GM12874 (cell line): ENCODE measurements at regions not wholly inside any gene's neighbourhood (a gene's known extent, or its start where the extent isn't known, plus 50 kb on each side); places are given as distances from the start of the nearest gene placed in this dataset.

Source experiments
- TF ChIP-seq, protein P1 (sequence below): IDR thresholded peaks from 2 replicates; pipeline ENCODE4 v1.5.1; 2011; ENCODE audit warnings: low read depth, mild to moderate bottlenecking, control low read depth, low read length, moderate library complexity; ENCODE audit not compliant: insufficient read depth

DNA sequence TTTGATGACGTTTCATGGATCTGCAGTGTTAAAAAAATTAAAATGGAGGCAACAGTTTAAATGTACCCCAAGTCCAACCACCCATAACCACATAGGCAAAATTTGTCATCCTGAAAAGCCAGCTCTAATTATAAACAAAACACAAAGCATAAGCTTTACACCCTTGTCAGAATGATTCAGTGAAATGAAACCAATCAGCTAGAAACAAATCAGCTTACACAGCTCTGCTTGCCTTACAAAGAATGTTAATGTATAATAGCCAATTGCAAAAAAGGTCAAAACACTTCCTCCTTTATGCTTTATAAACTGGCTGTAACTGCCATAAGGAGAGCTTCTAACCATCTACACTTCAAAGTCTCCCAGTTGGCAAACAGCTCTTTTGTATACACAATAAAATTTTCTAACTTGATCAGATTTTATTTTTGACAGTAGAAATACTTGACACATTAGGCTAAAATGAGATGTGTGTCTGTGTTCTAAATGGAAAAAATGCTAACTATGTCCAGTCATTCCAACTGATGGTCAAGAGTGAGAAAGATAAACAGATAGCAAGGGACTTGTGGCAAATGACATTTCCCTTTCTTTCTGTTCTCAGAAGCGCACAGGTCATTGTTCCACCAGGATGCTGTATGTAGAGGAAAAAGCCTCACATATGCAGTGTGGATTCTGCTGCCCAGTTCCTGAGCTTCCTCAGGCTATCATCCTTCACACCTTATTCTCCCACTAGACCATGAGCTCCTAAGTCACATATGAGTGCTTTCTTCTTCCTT lies 344.3 kb upstream of the ID4 start:
- TF ChIP-seq, protein P1, sequence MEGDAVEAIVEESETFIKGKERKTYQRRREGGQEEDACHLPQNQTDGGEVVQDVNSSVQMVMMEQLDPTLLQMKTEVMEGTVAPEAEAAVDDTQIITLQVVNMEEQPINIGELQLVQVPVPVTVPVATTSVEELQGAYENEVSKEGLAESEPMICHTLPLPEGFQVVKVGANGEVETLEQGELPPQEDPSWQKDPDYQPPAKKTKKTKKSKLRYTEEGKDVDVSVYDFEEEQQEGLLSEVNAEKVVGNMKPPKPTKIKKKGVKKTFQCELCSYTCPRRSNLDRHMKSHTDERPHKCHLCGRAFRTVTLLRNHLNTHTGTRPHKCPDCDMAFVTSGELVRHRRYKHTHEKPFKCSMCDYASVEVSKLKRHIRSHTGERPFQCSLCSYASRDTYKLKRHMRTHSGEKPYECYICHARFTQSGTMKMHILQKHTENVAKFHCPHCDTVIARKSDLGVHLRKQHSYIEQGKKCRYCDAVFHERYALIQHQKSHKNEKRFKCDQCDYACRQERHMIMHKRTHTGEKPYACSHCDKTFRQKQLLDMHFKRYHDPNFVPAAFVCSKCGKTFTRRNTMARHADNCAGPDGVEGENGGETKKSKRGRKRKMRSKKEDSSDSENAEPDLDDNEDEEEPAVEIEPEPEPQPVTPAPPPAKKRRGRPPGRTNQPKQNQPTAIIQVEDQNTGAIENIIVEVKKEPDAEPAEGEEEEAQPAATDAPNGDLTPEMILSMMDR = no peak

DNA sequence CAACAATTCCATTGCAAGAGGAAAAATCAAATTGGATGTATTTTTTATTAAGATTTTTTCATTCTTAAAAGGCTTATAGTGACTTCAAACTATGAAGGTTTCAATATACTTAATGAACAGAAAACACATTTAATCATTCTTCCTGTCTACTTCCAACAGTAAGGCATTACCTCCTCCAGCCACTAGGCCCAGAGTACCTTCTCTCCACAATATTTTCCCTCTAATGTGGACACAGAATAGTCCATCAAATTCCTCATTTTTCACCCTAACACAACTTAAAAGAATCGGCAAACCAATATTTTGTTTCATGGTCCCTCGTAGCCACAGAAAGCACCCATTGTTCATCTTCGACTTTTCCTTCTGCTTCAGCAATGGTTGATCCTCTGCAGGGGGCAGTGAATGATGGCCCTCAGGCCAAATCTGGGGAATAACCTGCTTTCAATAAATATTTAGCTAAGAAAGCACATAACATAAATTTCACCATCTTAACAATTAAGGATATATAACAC lies 335.4 kb upstream of the ID4 start:
- TF ChIP-seq, protein P1 = no peak

DNA sequence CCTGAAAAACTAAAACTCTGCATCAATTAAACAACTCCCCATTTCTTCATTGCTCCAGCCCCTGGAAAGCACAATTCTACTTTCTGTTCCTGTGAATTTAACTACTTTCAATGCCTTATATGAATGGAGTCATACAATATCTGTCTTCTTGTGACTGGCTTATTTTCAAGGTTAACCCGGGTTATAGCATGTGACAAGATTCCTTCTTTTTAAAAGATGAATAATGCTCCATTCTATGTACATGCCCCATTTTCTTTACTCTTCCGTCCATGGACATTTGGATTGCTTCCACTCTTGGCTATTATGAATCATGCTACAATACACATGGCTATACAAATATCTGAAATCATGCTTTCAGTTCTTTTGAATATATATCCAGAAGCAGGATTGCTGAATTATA lies 334.9 kb upstream of the ID4 start:
- TF ChIP-seq, protein P1 = no peak

DNA sequence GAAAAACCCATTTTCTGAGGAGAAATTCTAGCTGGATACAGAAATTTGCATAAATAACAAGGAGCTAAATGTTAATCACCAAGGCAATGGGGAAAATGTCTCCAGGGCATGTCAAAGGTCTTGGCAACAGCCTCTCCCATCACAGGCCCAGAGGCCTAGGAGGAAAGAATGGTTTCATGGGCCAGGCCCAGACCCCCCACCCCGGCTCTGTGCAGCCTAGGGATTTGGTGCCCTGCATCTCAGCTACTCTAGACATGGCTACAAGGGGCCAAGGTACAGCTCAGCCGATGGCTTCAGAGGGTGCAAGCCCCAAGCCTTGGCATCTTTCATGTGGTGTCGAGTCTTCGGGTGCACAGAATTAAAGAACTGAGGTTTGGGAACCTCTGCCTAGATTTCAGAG lies 321.2 kb upstream of the ID4 start:
- TF ChIP-seq, protein P1 = no peak

DNA sequence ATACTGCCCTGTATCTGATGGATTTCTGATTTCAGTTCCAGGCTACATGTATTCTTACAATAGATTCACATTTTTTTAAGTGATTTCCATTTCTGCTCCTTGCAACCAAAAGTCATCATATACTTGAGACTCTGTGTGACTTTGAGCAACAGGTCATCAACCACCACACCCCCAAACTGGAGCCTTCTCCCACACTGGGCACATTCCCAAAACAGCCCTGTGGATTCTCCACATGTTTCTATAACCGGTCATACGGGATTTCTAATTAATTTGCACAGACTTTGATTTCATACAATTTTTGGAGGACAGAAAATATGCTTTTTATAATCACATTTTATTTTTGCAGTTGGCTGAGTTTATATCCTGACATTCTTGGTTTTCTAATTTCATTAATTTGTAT lies 317.2 kb upstream of the ID4 start:
- TF ChIP-seq, protein P1 = no peak

DNA sequence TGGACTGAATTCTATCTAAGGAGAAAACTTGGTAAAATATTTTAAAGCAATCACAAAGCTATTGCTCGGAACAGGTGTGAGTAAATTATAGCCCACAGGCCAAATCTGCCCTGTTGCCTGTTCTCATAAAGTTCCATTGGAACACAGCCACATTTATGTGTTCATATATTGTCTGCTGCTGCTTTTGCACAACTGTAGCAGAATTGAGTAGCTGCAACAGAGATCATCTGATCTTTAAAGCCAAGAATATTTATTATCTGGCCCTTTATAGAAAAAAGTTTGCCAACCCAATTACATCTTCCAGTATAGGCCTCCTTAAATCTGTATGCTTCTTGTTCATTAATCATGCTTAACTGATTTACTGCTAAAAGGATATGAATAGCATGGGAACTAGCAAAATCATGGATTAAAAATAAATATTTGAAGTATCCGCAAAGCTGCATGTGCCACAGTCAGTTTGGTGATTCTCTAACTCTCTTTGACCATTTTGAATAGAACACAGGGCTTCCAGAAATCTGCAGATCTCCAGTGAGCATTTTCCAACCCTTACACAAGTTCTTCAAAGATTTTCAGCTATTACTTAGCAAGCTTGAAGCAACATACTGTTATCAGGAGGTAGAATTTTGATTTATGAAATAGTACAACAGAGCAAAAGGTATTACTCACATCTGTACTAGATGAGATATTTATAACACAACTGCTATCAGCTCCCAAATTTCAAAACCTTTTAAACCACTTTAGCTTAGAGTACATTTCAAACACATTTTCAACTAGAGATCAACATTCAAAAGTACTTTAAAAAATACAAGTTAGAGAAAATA lies 312.6 kb upstream of the ID4 start:
- TF ChIP-seq, protein P1 = no peak

DNA sequence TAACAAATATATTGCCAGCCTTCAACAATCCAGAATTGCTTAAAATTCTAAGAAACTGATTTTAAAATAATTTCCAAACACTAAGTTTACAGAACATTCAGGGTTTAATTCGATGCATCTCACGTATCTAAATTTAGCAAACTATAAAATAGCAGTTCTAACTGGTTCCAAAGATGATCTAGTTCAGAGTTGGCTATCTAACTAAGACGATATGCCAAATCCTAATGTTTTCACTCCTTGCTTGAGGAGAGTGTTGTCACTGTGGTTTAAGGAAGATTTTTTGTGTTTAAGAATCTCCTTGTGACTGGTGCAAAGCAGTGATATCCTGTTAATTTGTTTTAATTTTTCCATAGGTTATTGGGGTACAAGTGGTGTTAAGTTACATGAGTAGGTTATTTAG lies 311.5 kb upstream of the ID4 start:
- TF ChIP-seq, protein P1 = no peak
